Pulmonary artery endothelial cell (primary cell): ENCODE measurements at regions not wholly inside any gene's neighbourhood (a gene's known extent, or its start where the extent isn't known, plus 50 kb on each side); places are given as distances from the start of the nearest gene placed in this dataset.
A peak's percentile ranks its signal among the peaks of the same experiment; 100 is the strongest.

Experiments
- DNase-seq: peaks from one replicate; pipeline ENCODE4 v3.0.0-alpha.2; 2011; ENCODE audit warnings: low read depth, low spot score

DNA sequence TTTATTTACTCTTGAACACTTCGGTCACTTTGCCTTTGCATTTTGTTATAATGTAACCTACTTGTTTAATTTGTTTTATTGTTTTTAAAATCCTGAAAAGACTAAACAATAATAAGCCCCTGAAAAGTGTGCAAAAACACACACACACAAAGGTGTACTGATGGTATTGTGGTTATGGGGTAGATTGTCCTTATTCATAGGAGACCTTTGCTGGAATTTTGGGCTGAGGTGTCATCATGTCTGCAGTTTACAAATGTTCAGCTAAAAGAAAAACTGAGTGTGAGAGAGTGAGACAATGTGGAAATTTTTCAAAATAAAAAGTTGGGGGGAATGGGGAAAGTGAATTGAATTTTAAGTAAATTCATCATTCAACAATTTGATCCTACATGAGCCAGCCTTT, 174.9 kb downstream of the QDPR start:
- DNase-seq, result no peak

GRCh38 chr4:17336524-17336961, 175.3 kb downstream of the QDPR start:
- peak; percentile 91 for DNase-seq

- DNase-seq, result no peak
These were observed 175.8 kb downstream of the QDPR start for GRCh38 chr4:17336069-17336468.

DNA sequence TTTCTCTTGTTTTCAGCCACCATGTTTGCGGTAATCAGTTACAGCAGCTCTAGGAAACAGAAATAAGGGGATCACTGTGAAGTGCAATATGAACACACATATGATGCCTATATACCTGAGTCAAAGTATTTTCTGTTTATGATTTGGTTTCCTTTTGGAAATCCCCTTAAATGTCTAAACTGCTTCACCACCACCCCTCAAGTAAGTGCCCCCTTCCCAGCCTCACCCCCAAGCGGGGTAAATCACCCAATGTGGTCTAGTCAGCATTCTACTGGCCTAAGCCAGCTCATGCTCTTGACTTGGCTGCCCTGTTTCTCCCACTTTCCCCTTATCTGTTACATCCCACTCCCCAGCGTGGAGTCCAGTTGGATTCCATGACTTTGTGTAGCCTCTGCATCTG, 176.5 kb downstream of the QDPR start:
- no peak for DNase-seq

DNA sequence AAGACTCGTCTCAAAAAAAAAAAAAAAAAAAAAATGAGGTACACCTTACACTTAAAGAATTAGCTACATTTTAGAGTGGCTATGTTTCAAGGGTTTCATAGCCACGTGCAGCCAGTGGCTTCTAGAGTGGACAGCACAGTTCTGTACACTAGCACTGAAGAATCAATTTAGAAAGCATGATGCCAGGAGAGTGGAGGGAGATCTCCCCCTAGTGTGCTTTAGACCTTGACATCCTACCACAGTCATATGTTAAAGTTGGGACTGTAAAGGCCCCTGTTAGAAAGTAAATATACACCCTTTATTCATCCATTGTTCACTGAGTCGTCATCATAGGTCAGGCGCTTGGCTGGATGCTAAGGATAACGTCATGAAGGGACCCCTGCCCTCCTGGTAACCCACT, 179.4 kb downstream of the QDPR start:
- DNase-seq, result no peak

DNA sequence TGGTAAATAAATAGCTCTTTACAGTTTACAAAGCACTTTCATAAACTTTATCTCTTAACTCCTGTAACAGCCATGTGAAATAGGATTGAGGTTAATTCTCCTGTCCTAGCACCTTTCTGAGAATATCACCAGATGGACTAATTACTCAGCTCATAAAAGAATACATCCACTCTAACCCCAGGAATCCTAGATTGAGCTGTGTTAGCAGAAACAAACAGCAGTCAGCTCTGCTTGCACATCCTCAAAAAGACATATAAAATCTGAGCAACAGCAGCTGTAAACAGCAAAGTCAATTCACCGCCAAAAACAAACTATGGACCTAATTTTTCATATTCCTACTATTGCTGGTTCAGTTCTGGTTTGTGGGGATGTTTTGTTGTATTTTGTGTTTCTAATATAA, 182.8 kb downstream of the QDPR start:
- no peak for DNase-seq

DNA sequence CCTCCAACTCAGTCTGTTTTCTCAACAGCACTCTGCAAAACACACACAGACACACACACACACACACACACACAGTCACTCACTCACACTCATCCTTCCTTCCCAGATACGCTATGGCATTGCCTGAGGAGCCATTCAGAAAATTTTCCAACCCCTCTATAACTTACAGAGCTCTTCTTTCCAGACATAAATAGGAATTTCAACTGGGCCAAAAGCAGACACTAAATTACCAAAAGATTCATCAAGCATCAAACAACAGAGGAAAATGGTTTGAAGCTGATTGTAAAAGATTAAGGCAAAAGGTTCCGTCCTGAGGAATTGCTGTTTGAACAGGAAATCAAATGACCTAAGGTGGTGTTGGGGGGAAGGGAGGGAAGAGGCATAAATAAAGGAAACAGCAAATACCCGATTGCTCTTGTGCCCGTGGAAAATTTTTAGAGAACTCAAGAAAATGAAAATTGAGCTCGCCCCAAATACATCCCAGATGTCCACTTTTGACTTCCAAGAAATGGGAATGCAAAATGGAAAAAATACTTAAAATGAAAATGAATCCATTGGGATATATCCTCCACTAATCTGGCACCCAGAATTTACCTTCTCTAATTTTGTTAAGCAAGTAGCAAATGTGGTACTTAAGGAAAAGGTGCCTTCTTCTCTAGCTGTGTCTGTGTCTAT, 183.6 kb downstream of the QDPR start:
- no peak for DNase-seq

GRCh38 chr4:17327591-17327990, 184.3 kb downstream of the QDPR start:
- no peak for DNase-seq

DNA sequence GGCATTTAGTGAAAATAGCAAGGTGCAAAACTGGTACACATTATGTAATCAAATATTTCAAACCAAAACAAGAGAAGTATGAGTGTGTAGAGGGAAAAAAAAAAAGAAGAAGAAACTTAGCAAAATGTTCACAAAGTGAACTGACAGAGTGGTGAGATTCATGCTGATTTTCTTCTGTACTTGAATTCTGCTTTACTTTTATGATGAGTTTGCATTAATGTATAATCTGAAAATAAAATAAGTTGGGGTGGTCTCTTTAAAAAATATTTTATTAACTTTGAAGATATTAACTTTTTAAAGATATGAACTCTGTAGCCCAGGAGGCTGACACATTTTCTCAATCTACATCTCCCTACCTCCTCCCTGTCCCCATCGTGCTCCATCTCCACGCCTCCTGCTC, 185.1 kb downstream of the QDPR start:
- no peak for DNase-seq

DNA sequence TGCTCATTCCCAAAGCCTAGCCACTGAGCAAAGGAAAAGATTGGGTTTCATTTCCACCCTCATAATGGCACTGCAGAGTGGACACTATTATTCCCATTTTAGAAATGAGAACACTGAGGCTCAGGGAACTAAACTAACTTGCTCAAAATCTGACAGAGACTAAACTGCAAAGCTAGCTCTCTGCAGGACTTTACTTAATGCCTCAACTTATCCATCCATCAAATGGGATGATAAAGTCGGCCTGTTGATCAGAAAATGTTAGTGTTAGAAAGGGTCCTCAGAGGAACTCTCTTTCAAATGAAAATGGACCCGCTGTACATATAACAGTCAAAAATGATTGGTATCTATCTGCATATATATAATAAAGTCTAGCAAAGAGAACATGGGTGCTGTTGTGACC, 186.8 kb downstream of the QDPR start:
- no peak for DNase-seq

DNA sequence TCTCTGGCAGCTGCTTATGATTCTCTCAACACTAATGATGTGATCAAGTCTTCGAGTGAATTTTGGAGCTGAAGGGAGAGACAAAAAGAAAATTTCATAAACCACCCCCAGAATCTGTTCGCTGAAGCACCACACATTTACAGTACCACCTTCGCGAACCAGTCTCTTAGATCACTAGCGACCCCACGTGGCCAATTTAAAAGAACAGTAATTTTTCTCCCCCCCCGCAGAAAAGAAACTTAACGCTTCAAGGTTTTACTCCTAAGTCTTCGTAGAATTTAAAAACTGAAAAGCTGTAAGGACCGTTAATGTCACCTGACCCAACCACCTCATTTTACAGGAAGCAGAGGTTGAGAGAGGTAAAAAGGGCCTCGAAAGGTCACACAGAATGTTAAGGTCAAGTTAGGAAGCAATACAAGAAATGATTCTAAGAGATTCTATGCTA, 187.5 kb downstream of the QDPR start:
- DNase-seq, result peak; percentile 26

GRCh38 chr4:17323554-17324385, 188.1 kb downstream of the QDPR start:
- DNase-seq, result no peak

DNA sequence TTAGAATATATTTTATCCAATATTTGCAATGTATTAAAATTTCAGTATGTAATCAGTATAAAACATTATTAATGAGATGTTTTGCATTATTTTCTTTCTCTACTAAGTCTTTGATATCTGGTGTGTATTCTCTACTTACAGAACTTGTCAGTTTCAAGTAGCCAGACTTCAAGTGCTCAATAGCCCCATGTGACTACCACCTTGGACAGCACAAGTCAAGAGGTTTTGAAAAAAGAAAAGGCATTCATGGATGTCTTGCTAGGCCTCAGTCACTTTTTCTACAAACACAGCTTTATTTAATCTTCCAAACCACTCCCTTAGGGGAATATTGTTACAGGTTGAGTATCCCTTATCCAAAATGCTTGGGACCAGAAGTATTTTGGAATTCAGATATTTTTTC, 189.4 kb downstream of the QDPR start:
- no peak for DNase-seq

DNA sequence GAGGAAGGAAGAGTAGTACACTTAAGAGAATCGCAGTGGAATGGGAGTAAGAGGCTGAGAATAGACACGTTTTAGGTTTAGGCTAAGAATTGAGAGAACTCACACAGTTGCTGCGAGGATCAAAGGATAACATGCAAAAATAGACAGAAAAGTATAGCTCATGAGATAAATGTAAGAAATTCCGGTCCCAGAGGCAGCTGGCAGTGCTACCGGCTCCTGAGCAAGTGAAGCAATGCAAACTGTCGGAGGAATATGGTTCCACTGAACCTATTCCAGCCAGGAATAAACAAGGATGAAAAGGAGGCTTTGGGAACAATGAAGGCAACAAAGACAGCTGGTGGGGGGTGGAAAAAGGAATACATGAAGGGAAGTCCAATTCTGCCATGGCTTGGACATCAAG, 191.8 kb downstream of the QDPR start:
- DNase-seq, result no peak

- DNase-seq, result no peak
These were observed 194.4 kb downstream of the QDPR start for GRCh38 chr4:17317526-17317925.

DNA sequence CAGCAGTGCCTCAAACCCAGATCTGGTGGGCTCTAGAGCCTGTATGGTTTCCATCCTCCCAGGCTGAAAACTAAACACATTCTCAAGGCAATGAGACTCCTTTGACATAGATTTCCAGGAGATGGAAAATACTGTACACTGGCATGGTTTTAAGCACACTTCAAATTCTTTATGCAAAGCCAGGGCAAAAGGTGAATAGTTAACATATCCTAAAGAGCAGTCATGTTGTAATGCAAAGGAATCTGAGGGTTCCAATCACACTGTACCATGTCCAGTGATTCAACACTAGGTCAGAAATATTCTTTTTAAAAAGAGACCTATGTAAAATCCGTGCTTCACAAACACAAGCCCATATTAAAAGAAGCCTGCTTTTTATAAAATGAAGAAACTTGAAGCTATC, 195.3 kb downstream of the QDPR start:
- no peak for DNase-seq

DNA sequence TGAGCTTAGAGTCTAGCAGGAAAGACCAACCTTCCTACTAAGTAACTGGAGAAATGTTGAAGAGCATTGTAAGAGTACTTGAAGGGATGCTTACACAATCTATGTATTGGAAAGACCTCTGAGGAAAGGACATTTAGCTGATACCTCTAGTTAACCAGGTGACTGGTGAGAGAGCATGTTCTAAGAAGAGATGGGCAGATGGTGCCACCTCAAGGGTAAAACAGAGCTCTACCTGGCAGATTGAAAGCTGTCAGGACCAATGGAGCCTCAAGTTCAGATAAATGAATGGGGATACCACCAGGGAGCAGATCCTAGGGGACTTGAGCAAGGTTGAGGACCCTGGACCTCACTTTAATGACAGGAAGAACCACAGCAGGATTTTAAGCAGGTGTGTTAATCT, 196.4 kb downstream of the QDPR start:
- no peak for DNase-seq

DNA sequence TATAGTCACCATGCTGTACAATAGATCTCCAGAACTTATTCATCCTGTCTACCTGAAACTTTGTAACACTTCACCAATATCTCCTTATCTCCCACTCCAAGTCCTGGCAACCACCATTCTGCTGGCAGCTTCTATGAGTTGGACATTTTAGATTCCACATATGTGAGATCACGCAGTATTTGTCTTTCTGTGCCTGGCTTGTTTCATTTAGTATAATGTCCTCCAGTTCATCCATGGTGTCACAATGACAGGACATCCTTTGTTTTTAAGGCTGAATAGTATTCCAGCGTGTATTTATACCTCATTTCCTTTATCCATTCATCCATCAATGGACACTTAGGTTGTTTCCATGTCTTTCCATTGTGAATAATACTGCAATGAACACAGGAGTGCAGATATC, 198.7 kb downstream of the QDPR start:
- no peak for DNase-seq

DNA sequence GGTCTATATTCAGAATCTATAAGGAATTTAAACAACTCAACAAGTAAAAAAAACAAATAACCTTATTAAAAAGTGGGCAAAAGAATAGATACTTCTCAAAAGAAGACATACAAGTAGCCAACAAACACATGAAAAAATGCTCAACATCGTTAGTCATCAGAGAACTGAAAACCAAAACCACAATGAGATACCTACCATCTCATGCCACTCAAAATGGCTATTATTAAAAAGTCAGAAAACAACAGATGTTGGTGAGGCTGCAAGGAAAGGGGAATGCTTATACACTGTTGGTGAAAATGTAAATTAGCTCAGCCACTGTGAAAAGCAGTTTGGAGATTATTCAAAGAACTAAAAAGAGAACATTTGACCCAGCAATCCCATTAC, 201.6 kb downstream of the QDPR start:
- DNase-seq, result no peak

DNA sequence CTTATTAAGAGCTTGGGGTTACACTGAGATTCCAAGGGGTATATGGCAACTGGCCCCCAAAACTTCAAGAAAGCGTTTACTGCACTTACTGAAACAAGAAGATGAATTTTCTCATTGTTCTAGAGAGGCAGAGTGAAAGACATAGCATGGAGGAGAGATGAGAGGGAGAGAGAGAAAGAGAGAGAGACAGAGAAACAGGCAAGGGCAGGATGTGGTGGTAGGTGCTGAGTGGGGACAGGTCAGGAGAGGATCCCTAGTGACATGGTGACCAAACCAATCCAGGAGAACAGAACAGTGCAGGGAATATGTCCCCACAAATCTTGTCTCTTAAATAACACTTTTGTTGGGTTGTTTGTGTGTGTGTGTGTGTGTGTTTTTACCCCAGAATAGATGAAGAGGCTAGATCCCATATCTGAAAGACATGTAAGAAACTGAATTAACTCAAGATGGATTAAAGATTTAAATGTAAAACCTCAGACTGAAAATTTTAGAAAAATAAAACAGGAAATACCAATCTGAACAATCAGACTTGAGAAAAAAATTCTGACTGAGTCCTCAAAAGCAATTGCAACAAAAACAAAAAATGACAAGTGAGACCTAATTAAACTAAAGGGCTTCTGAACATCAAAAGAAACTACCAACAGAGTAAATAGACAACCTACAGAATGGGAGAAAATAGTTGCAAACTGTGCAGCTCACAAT, 202.2 kb downstream of the QDPR start:
- DNase-seq, result no peak

- no peak for DNase-seq
These were observed 210.0 kb downstream of the QDPR start for GRCh38 chr4:17301869-17302268.

- DNase-seq, result no peak
These were observed 210.6 kb downstream of the QDPR start for GRCh38 chr4:17301266-17301665.
